ENCODE measurements at regions not wholly inside any gene's neighbourhood (a gene's known extent, or its start where the extent isn't known, plus 50 kb on each side); places are given as distances from the start of the nearest gene placed in this dataset.

GRCh38 chr16:7992616-7993015, 597.7 kb downstream of the TMEM114 start:
- TF ChIP-seq POLR2A (IDR thresholded peaks at IDR 0.05; ENCODE audit: low read depth, low read length) (no peak), POLR2AphosphoS5 (IDR thresholded peaks at IDR 0.05; ENCODE audit: low read depth, low read length) (no peak), SPI1 (IDR thresholded peaks at IDR 0.05; ENCODE audit: low read depth, low read length) (no peak), PAX5 (IDR thresholded peaks at IDR 0.05; ENCODE audit: insufficient read depth, low read length, severe bottlenecking) (no peak), TAF1 (IDR thresholded peaks at IDR 0.05; ENCODE audit: low read depth, low read length) (no peak)

Measured in GM12891 (cell line).